Ishikawa (cell line): ENCODE measurements at regions not wholly inside any gene's neighbourhood (a gene's known extent, or its start where the extent isn't known, plus 50 kb on each side); places are given as distances from the start of the nearest gene placed in this dataset.

Source experiments
- CREB1 ChIP-seq: IDR thresholded peaks from 2 replicates; pipeline ENCODE4 v1.6.1; 2012; ENCODE audit warnings: low read depth
- EP300 ChIP-seq: IDR thresholded peaks from 2 replicates; pipeline ENCODE4 v1.6.1; 2012; ENCODE audit warnings: borderline replicate concordance
- NFIC ChIP-seq: IDR thresholded peaks from 2 replicates; pipeline ENCODE4 v1.6.1; 2012
- RAD21 ChIP-seq: IDR thresholded peaks from 2 replicates; pipeline ENCODE4 v1.6.1; 2012; ENCODE audit warnings: low read depth
- REST ChIP-seq: IDR thresholded peaks from 2 replicates; pipeline ENCODE4 v1.6.1; 2012; ENCODE audit warnings: low read depth, mild to moderate bottlenecking
- TAF1 ChIP-seq: IDR thresholded peaks from 2 replicates; pipeline ENCODE4 v1.6.1; 2012; ENCODE audit warnings: low read depth, mild to moderate bottlenecking
- YY1 ChIP-seq: IDR thresholded peaks from 2 replicates; pipeline ENCODE4 v1.6.1; 2012; ENCODE audit warnings: low read depth
- TF ChIP-seq, protein P1 (sequence below): IDR thresholded peaks from 2 replicates; pipeline ENCODE4 v1.6.1; 2012

- no peak for TF ChIP-seq YY1
- no peak for TF ChIP-seq RAD21
- TF ChIP-seq, protein P1, sequence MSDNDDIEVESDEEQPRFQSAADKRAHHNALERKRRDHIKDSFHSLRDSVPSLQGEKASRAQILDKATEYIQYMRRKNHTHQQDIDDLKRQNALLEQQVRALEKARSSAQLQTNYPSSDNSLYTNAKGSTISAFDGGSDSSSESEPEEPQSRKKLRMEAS, result no peak
- no peak for TF ChIP-seq CREB1
- TF ChIP-seq NFIC, result no peak
- no peak for TF ChIP-seq REST
- no peak for TF ChIP-seq TAF1
- TF ChIP-seq EP300, result no peak
These were observed 219.7 kb upstream of the PKDCC start for GRCh38 chr2:41828052-41828643.
